WTC11 (cell line): ENCODE measurements at regions not wholly inside any gene's neighbourhood (a gene's known extent, or its start where the extent isn't known, plus 50 kb on each side); places are given as distances from the start of the nearest gene placed in this dataset.

ENCODE experiments used
- ATAC-seq: fragments of 200-7000 bp; cut with Tn5 transposase; 2 replicates; pipeline ENCODE4 v1.10.0; 2021; ENCODE audit warnings: mild to moderate bottlenecking, moderate library complexity
- CTCF ChIA-PET: fragments of 300-600 bp; sonication (Branson Sonifier 250); formaldehyde crosslinking; loops from one replicate; lab custom pipeline; 2021; ENCODE audit warnings: antibody characterized with exemption; lab: Charles Lee
- POLR2A ChIA-PET: fragments of 350-600 bp; sonication (Branson Sonifier 250); formaldehyde crosslinking; loops from one replicate; lab custom pipeline; 2021; ENCODE audit warnings: antibody characterized with exemption; lab: Charles Lee
- DNase-seq: peaks from one replicate; pipeline ENCODE4 v3.0.0; 2021; ENCODE audit warnings: low spot score
- H3K27ac Mint-ChIP-seq: 2 replicates; pipeline ENCODE4 v1.8.0; 2021; ENCODE audit warnings: mixed read lengths
- H3K27me3 Mint-ChIP-seq: 2 replicates; pipeline ENCODE4 v1.8.0; 2021; ENCODE audit warnings: low read depth, mild to moderate bottlenecking, moderate library complexity, mixed read lengths
- H3K36me3 Mint-ChIP-seq: 2 replicates; pipeline ENCODE4 v1.8.0; 2021; ENCODE audit warnings: mixed read lengths
- H3K4me1 Mint-ChIP-seq: 2 replicates; pipeline ENCODE4 v1.8.0; 2022; ENCODE audit warnings: mixed read lengths
- H3K4me3 Mint-ChIP-seq: 2 replicates; pipeline ENCODE4 v1.8.0; 2021; ENCODE audit warnings: mild to moderate bottlenecking, moderate library complexity, mixed read lengths
- H3K9me3 Mint-ChIP-seq: 2 replicates; pipeline ENCODE4 v1.8.0; 2021; ENCODE audit warnings: mixed read lengths
- CREM ChIP-seq: sonication (generic); formaldehyde crosslinking; IDR thresholded peaks from 2 replicates; pipeline ENCODE4 v1.8.1; 2022; ENCODE audit warnings: mild to moderate bottlenecking, missing genetic modification reagents, moderate library complexity
- FOXK1 ChIP-seq: sonication (generic); formaldehyde crosslinking; IDR thresholded peaks from 2 replicates; pipeline ENCODE4 v1.8.0; 2022; ENCODE audit warnings: mild to moderate bottlenecking, moderate library complexity, missing genetic modification reagents
- FOXP1 ChIP-seq: sonication (generic); formaldehyde crosslinking; IDR thresholded peaks from 2 replicates; pipeline ENCODE4 v1.8.0; 2022; ENCODE audit warnings: missing genetic modification reagents, mild to moderate bottlenecking, moderate library complexity, borderline replicate concordance
- JUN ChIP-seq: sonication (generic); formaldehyde crosslinking; IDR thresholded peaks from 2 replicates; pipeline ENCODE4 v1.8.0; 2023; ENCODE audit warnings: mild to moderate bottlenecking, missing genetic modification reagents
- MYBL2 ChIP-seq: sonication (generic); formaldehyde crosslinking; IDR thresholded peaks from 2 replicates; pipeline ENCODE4 v1.8.1; 2023; ENCODE audit warnings: mild to moderate bottlenecking, moderate library complexity, missing genetic modification reagents
- NR2C2 ChIP-seq: sonication (generic); formaldehyde crosslinking; IDR thresholded peaks from 2 replicates; pipeline ENCODE4 v1.8.0; 2022; ENCODE audit warnings: mild to moderate bottlenecking, missing genetic modification reagents
- PRRX2 ChIP-seq: fragments of 250-450 bp; sonication (Bioruptor Pico); IDR thresholded peaks from 2 replicates; pipeline ENCODE4 v1.8.0; 2021; ENCODE audit warnings: mild to moderate bottlenecking
- SMAD3 ChIP-seq: sonication (generic); formaldehyde crosslinking; IDR thresholded peaks from 2 replicates; pipeline ENCODE4 v1.8.0; 2022; ENCODE audit warnings: missing genetic modification reagents, mild to moderate bottlenecking, borderline replicate concordance
- SP1 ChIP-seq: sonication (generic); formaldehyde crosslinking; conservative IDR thresholded peaks from 2 replicates; pipeline ENCODE4 v1.8.1; 2022; ENCODE audit warnings: missing genetic modification reagents
- TP53 ChIP-seq: sonication (generic); formaldehyde crosslinking; IDR thresholded peaks from 2 replicates; pipeline ENCODE4 v1.8.1; 2023; ENCODE audit warnings: mild to moderate bottlenecking, missing genetic modification reagents
- ZNF396 ChIP-seq: fragments of 250-450 bp; sonication (Bioruptor Pico); IDR thresholded peaks from 2 replicates; pipeline ENCODE4 v1.8.0; 2021; ENCODE audit warnings: mild to moderate bottlenecking, moderate library complexity, borderline replicate concordance
- TF ChIP-seq, protein P1 (sequence below): fragments of 250-450 bp; sonication (Bioruptor Pico); conservative IDR thresholded peaks from 2 replicates; pipeline ENCODE4 v1.9.0; 2021; ENCODE audit warnings: mild to moderate bottlenecking
- TF ChIP-seq, protein P2 (sequence below): fragments of 250-450 bp; sonication (Bioruptor Pico); IDR thresholded peaks from 2 replicates; pipeline ENCODE4 v1.8.0; 2021; ENCODE audit warnings: mild to moderate bottlenecking
- TF ChIP-seq, protein P3 (sequence below): sonication (generic); formaldehyde crosslinking; IDR thresholded peaks from 2 replicates; pipeline ENCODE4 v1.8.1; 2022; ENCODE audit warnings: missing genetic modification reagents, borderline replicate concordance
- TF ChIP-seq, protein P4 (sequence below): sonication (generic); formaldehyde crosslinking; IDR thresholded peaks from 2 replicates; pipeline ENCODE4 v1.8.0; 2022; ENCODE audit warnings: mild to moderate bottlenecking, missing genetic modification reagents
- TF ChIP-seq, protein P5 (sequence below): sonication (generic); formaldehyde crosslinking; IDR thresholded peaks from 2 replicates; pipeline ENCODE4 v1.8.1; 2023; ENCODE audit warnings: mild to moderate bottlenecking, missing genetic modification reagents
- TF ChIP-seq, protein P6 (sequence below): sonication (generic); formaldehyde crosslinking; IDR thresholded peaks from 2 replicates; pipeline ENCODE4 v1.8.0; 2022; ENCODE audit warnings: missing genetic modification reagents
- TF ChIP-seq, protein P7 (sequence below): sonication (generic); formaldehyde crosslinking; IDR thresholded peaks from 2 replicates; pipeline ENCODE4 v1.8.1; 2022; ENCODE audit warnings: low read depth, missing genetic modification reagents, borderline replicate concordance
- TF ChIP-seq, protein P8 (sequence below): sonication (generic); formaldehyde crosslinking; IDR thresholded peaks from 2 replicates; pipeline ENCODE4 v1.8.1; 2023; ENCODE audit warnings: mild to moderate bottlenecking, missing genetic modification reagents, moderate library complexity
- TF ChIP-seq, protein P9 (sequence below): sonication (generic); formaldehyde crosslinking; conservative IDR thresholded peaks from 2 replicates; pipeline ENCODE4 v1.8.1; 2022; ENCODE audit warnings: mild to moderate bottlenecking, missing genetic modification reagents

DNA sequence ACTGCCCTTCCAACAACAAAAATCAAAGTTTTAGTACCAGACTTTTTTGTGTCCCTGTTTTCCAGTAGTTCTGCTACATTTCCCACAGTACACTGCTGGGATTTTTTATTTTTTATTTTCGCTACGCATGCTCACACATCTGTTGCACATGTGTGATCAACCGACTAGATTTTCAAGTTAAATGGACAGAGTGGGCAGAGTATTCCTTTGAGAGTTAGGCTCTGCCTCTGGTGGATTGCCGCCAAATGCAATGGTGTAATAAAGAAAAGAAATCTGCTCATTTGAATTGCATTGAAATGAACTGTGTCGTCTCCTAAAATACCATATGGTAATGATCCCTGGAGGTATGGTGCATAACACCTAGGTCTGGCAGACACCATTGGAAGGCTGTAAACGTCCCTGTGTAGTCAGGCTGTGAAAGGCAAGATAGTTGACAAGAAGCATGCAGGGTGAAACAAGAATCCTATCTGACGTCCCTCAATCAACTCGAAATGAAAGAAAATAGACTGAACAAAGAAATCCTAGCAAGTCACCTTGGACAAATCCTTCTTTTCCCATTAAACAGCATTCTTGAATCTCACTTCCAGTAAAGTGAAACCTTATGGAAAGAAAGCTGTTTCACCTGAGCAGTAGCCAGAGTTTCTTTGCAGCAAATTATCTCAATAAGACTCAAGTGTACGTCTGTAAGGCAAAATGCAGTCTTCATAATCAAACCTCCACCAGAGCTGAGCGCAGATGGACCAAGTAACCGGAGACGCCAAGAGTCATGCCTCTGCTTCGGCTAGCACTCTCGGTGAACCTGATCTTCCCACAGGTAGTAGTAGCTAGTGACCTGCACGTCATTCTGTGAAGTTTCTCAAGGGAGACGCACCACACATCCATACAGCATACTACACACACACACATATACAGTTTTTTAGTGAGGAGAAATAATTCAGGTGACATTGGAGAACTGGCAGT is 357.3 kb downstream of the CRPPA start:
- TF ChIP-seq, protein P1, sequence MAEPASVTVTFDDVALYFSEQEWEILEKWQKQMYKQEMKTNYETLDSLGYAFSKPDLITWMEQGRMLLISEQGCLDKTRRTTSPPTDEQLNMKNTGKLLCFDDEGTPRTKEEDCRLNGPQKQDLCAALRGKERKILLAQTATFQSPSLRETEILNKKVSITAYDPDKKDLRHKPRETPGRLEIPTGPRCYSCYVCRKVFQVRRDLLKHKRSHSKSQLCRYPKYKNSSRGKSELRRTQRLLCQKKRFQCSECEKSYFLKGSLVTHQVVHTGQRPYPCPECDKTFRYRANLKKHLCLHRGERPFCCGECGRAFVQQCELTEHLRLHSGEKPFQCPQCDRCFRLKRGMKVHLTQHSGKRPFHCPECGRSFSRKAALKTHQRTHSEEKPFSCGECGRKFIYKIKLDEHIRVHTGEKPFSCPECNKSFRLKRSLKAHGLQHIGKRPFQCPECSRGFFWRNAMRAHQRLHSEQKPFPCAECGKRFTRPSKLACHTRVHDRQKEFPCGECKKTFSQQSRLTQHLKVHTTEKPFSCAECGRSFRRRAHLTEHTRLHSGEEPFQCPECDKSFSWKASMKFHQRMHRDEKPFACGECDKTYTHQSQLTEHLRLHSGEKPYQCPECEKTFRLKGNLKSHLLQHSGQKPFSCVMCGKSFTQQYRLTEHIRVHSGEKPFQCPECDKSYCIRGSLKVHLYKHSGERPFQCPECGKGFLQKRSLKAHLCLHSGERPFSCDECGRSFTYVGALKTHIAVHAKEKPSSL (CRISPR knock-in tag) = no peak
- TF ChIP-seq MYBL2 (CRISPR knock-in tag) = no peak
- TF ChIP-seq, protein P2, sequence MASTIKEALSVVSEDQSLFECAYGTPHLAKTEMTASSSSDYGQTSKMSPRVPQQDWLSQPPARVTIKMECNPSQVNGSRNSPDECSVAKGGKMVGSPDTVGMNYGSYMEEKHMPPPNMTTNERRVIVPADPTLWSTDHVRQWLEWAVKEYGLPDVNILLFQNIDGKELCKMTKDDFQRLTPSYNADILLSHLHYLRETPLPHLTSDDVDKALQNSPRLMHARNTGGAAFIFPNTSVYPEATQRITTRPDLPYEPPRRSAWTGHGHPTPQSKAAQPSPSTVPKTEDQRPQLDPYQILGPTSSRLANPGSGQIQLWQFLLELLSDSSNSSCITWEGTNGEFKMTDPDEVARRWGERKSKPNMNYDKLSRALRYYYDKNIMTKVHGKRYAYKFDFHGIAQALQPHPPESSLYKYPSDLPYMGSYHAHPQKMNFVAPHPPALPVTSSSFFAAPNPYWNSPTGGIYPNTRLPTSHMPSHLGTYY (CRISPR knock-in tag) = no peak
- TF ChIP-seq, protein P3, sequence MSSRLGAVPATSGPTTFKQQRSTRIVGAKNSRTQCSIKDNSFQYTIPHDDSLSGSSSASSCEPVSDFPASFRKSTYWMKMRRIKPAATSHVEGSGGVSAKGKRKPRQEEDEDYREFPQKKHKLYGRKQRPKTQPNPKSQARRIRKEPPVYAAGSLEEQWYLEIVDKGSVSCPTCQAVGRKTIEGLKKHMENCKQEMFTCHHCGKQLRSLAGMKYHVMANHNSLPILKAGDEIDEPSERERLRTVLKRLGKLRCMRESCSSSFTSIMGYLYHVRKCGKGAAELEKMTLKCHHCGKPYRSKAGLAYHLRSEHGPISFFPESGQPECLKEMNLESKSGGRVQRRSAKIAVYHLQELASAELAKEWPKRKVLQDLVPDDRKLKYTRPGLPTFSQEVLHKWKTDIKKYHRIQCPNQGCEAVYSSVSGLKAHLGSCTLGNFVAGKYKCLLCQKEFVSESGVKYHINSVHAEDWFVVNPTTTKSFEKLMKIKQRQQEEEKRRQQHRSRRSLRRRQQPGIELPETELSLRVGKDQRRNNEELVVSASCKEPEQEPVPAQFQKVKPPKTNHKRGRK (CRISPR knock-in tag) = no peak
- TF ChIP-seq, protein P4, sequence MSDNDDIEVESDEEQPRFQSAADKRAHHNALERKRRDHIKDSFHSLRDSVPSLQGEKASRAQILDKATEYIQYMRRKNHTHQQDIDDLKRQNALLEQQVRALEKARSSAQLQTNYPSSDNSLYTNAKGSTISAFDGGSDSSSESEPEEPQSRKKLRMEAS = no peak
- TF ChIP-seq FOXP1 (CRISPR knock-in tag) = no peak
- TF ChIP-seq, protein P5, sequence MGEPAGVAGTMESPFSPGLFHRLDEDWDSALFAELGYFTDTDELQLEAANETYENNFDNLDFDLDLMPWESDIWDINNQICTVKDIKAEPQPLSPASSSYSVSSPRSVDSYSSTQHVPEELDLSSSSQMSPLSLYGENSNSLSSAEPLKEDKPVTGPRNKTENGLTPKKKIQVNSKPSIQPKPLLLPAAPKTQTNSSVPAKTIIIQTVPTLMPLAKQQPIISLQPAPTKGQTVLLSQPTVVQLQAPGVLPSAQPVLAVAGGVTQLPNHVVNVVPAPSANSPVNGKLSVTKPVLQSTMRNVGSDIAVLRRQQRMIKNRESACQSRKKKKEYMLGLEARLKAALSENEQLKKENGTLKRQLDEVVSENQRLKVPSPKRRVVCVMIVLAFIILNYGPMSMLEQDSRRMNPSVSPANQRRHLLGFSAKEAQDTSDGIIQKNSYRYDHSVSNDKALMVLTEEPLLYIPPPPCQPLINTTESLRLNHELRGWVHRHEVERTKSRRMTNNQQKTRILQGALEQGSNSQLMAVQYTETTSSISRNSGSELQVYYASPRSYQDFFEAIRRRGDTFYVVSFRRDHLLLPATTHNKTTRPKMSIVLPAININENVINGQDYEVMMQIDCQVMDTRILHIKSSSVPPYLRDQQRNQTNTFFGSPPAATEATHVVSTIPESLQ = no peak
- no peak for TF ChIP-seq SMAD3 (CRISPR knock-in tag)
- no peak for TF ChIP-seq SP1 (CRISPR knock-in tag)
- TF ChIP-seq CREM (CRISPR knock-in tag) = no peak
- TF ChIP-seq ZNF396 (CRISPR knock-in tag) = no peak
- TF ChIP-seq JUN (CRISPR knock-in tag) = no peak
- TF ChIP-seq NR2C2 (CRISPR knock-in tag) = no peak
- no peak for TF ChIP-seq TP53 (CRISPR knock-in tag)
- TF ChIP-seq, protein P6, sequence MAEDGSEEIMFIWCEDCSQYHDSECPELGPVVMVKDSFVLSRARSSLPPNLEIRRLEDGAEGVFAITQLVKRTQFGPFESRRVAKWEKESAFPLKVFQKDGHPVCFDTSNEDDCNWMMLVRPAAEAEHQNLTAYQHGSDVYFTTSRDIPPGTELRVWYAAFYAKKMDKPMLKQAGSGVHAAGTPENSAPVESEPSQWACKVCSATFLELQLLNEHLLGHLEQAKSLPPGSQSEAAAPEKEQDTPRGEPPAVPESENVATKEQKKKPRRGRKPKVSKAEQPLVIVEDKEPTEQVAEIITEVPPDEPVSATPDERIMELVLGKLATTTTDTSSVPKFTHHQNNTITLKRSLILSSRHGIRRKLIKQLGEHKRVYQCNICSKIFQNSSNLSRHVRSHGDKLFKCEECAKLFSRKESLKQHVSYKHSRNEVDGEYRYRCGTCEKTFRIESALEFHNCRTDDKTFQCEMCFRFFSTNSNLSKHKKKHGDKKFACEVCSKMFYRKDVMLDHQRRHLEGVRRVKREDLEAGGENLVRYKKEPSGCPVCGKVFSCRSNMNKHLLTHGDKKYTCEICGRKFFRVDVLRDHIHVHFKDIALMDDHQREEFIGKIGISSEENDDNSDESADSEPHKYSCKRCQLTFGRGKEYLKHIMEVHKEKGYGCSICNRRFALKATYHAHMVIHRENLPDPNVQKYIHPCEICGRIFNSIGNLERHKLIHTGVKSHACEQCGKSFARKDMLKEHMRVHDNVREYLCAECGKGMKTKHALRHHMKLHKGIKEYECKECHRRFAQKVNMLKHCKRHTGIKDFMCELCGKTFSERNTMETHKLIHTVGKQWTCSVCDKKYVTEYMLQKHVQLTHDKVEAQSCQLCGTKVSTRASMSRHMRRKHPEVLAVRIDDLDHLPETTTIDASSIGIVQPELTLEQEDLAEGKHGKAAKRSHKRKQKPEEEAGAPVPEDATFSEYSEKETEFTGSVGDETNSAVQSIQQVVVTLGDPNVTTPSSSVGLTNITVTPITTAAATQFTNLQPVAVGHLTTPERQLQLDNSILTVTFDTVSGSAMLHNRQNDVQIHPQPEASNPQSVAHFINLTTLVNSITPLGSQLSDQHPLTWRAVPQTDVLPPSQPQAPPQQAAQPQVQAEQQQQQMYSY (CRISPR knock-in tag) = no peak
- TF ChIP-seq, protein P7, sequence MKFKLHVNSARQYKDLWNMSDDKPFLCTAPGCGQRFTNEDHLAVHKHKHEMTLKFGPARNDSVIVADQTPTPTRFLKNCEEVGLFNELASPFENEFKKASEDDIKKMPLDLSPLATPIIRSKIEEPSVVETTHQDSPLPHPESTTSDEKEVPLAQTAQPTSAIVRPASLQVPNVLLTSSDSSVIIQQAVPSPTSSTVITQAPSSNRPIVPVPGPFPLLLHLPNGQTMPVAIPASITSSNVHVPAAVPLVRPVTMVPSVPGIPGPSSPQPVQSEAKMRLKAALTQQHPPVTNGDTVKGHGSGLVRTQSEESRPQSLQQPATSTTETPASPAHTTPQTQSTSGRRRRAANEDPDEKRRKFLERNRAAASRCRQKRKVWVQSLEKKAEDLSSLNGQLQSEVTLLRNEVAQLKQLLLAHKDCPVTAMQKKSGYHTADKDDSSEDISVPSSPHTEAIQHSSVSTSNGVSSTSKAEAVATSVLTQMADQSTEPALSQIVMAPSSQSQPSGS (CRISPR knock-in tag) = no peak
- no peak for TF ChIP-seq PRRX2 (CRISPR knock-in tag)
- no peak for TF ChIP-seq FOXK1
- TF ChIP-seq, protein P8, sequence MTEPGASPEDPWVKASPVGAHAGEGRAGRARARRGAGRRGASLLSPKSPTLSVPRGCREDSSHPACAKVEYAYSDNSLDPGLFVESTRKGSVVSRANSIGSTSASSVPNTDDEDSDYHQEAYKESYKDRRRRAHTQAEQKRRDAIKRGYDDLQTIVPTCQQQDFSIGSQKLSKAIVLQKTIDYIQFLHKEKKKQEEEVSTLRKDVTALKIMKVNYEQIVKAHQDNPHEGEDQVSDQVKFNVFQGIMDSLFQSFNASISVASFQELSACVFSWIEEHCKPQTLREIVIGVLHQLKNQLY (CRISPR knock-in tag) = no peak
- TF ChIP-seq, protein P9, sequence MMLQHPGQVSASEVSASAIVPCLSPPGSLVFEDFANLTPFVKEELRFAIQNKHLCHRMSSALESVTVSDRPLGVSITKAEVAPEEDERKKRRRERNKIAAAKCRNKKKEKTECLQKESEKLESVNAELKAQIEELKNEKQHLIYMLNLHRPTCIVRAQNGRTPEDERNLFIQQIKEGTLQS (CRISPR knock-in tag) = no peak
- Mint-ChIP-seq H3K27ac (no peak overlapping the region), H3K9me3 (no peaks in the 10 kb centered on the region), H3K27me3 (peaks cover 25% of the 10 kb centered on the region), H3K4me3 (no peak overlapping the region), H3K4me1 (peaks cover 34% of the 10 kb centered on the region), H3K36me3 (no peaks in the 10 kb centered on the region)
- ATAC-seq (no peak), DNase-seq (no peak)
- ChIA-PET CTCF (no interaction called here), POLR2A (interaction anchor here (0.6 kb wide), 1 partner anchor 263 kb away, joined by 12 read pairs; no protein-coding TSS in a partner anchor)
